A549 (cell line): ENCODE measurements at regions not wholly inside any gene's neighbourhood (a gene's known extent, or its start where the extent isn't known, plus 50 kb on each side); places are given as distances from the start of the nearest gene placed in this dataset.

Experiments
- ATAC-seq, 2 experiments: fragments of 200-7000 bp in 1 of 2; fragments of >200 bp in 1 of 2; cut with Nextera tagmentation in 1 of 2; cut with Tn5 transposase in 1 of 2; 3 replicates each; pipeline versions ENCODE4 v1.8.0 to v1.9.1; 2018 to 2020; ENCODE audit warnings: mild to moderate bottlenecking in 1 of 2, moderate library complexity in 1 of 2
- CTCF ChIA-PET: fragments of 300-600 bp; sonication (Branson Sonifier 250); formaldehyde crosslinking; extraction: SDS; loops from one replicate; lab custom pipeline; 2021; ENCODE audit warnings: antibody characterized with exemption, inconsistent platforms; lab: Yijun Ruan, JAX
- POLR2A ChIA-PET: fragments of 350-600 bp; formaldehyde crosslinking; extraction: SDS; loops from one replicate; lab custom pipeline; 2021; ENCODE audit warnings: antibody characterized with exemption, inconsistent platforms; lab: Yijun Ruan, JAX
- DNase-seq, 2 experiments: peaks; one replicate each; pipeline versions ENCODE4 v3.0.0 to v3.0.0-alpha.2; 2011 to 2016; ENCODE audit warnings: low read depth in 1 of 2, low spot score in 1 of 2
- FAIRE-seq: peaks from 2 replicates; lab custom pipeline; 2011; peaks lifted over from hg19 to GRCh38; lab: Jason Lieb, UNC
- H3K27ac ChIP-seq, 2 experiments: fragments of >200 bp; sonication (Bioruptor Twin); formaldehyde crosslinking; 3 replicates each; pipeline ENCODE4 v1.5.1; 2016 to 2017
- H3K4me1 ChIP-seq: fragments of >200 bp; sonication (Bioruptor Twin); formaldehyde crosslinking; 3 replicates; pipeline ENCODE4 v1.6.1; 2016
- H3K4me2 ChIP-seq: fragments of >200 bp; sonication (Bioruptor Twin); formaldehyde crosslinking; 3 replicates; pipeline ENCODE4 v1.6.1; 2016
- H3K4me3 ChIP-seq: fragments of >200 bp; sonication (Bioruptor Twin); formaldehyde crosslinking; 3 replicates; pipeline ENCODE4 v1.5.1; 2016
- H3K9me3 ChIP-seq: fragments of >200 bp; sonication (Bioruptor Twin); formaldehyde crosslinking; 3 replicates; pipeline ENCODE4 v1.6.1; 2016
- ATOH8 ChIP-seq: fragments of 250-450 bp; sonication (Bioruptor Pico); IDR thresholded peaks from 2 replicates; pipeline ENCODE4 v1.5.0; 2020; ENCODE audit warnings: low read depth, mild to moderate bottlenecking, moderate library complexity
- BCL3 ChIP-seq: fragments of >200 bp; sonication (Bioruptor Twin); formaldehyde crosslinking; IDR thresholded peaks from 3 replicates; pipeline ENCODE4 v1.6.1; 2016
- CEBPB ChIP-seq, 2 experiments: fragments of >200 bp in 1 of 2; sonication (Bioruptor Twin) in 1 of 2; formaldehyde crosslinking in 1 of 2; IDR thresholded peaks; 2 replicates each; pipeline ENCODE4 v1.6.1; 2012 to 2016
- CHD2 ChIP-seq: fragments of 150-350 bp; IDR thresholded peaks from 2 replicates; pipeline ENCODE4 v1.6.1; 2014; ENCODE audit warnings: low read length; ENCODE audit not compliant: partially characterized antibody
- EHMT2 ChIP-seq: fragments of 200-600 bp; sonication (generic); IDR thresholded peaks from 2 replicates; pipeline ENCODE4 v1.6.1; 2016; ENCODE audit warnings: antibody characterized with exemption, low read depth, mild to moderate bottlenecking, moderate library complexity
- FOSB ChIP-seq: fragments of 250-450 bp; sonication (Bioruptor Pico); IDR thresholded peaks from 2 replicates; pipeline ENCODE4 v1.5.0; 2020; ENCODE audit warnings: mild to moderate bottlenecking, moderate library complexity
- GATA3 ChIP-seq: IDR thresholded peaks from 2 replicates; pipeline ENCODE4 v1.6.1; 2012; ENCODE audit warnings: borderline replicate concordance
- HDAC2 ChIP-seq: fragments of 200-600 bp; sonication (generic); IDR thresholded peaks from 2 replicates; pipeline ENCODE4 v1.6.1; 2016
- HEYL ChIP-seq: fragments of 250-450 bp; sonication (Bioruptor Pico); IDR thresholded peaks from 2 replicates; pipeline ENCODE4 v1.8.0; 2021; ENCODE audit warnings: mild to moderate bottlenecking, moderate library complexity
- HMGXB4 ChIP-seq: fragments of 250-450 bp; sonication (Bioruptor Pico); IDR thresholded peaks from 2 replicates; pipeline ENCODE4 v1.5.0; 2021; ENCODE audit warnings: mild to moderate bottlenecking, moderate library complexity, borderline replicate concordance
- JUNB ChIP-seq: fragments of >200 bp; sonication (Bioruptor Twin); formaldehyde crosslinking; IDR thresholded peaks from 2 replicates; pipeline ENCODE4 v1.6.1; 2016
- MAFK ChIP-seq: fragments of 450-650 bp; IDR thresholded peaks from 2 replicates; pipeline ENCODE4 v1.6.1; 2014; ENCODE audit not compliant: partially characterized antibody
- POLR2A ChIP-seq: IDR thresholded peaks from 2 replicates; pipeline ENCODE4 v1.6.1; 2012; ENCODE audit warnings: mild to moderate bottlenecking, low read length
- RARB ChIP-seq: fragments of 250-450 bp; sonication (Bioruptor Pico); IDR thresholded peaks from 2 replicates; pipeline ENCODE4 v1.8.0; 2021; ENCODE audit warnings: mild to moderate bottlenecking, moderate library complexity
- REST ChIP-seq: fragments of 200-600 bp; sonication (generic); IDR thresholded peaks from 2 replicates; pipeline ENCODE4 v1.6.1; 2016; ENCODE audit warnings: antibody characterized with exemption, mild to moderate bottlenecking, moderate library complexity
- RNF2 ChIP-seq: fragments of 200-600 bp; sonication (generic); IDR thresholded peaks from 2 replicates; pipeline ENCODE4 v1.6.1; 2016; ENCODE audit warnings: low read depth, mild to moderate bottlenecking, antibody characterized with exemption, moderate library complexity, borderline replicate concordance
- SMC3 ChIP-seq: fragments of >200 bp; sonication (Bioruptor Twin); formaldehyde crosslinking; IDR thresholded peaks from 3 replicates; pipeline ENCODE4 v1.6.1; 2018; ENCODE audit warnings: inconsistent platforms
- TP53 ChIP-seq: fragments of 250-450 bp; sonication (Bioruptor Pico); IDR thresholded peaks from 2 replicates; pipeline ENCODE4 v1.5.0; 2021; ENCODE audit warnings: mild to moderate bottlenecking, moderate library complexity
- ZFP36 ChIP-seq: fragments of 450-650 bp; IDR thresholded peaks from 2 replicates; pipeline ENCODE4 v1.6.1; 2014; ENCODE audit warnings: borderline replicate concordance; ENCODE audit not compliant: partially characterized antibody
- WGBS: methylation state at CpG from one replicate; pipeline ENCODE4 v1.1.6; 2017; ENCODE audit errors: missing lambda C conversion rate; 5-methylcytosine and 5-hydroxymethylcytosine counted together

- TF ChIP-seq CEBPB (IDR thresholded peaks at IDR 0.05) (no peak), TP53 (CRISPR knock-in tag) (no peak), POLR2A (no peak), BCL3 (no peak), GATA3 (no peak), EHMT2 (no peak)
- ChIA-PET CTCF (interaction anchor here (0.6 kb wide), 1 partner anchor 155 kb away, joined by 3 read pairs; no protein-coding TSS in a partner anchor), POLR2A (no interaction called here)
- Histone ChIP-seq H3K4me1 (no peaks in the 10 kb centered on the region), H3K27ac (no peak overlapping the region), H3K4me3 (no peak overlapping the region), H3K9me3 (no peaks in the 10 kb centered on the region), H3K4me2 (no peak overlapping the region)
- no peak for ATAC-seq
- no peak for DNase-seq
- no peak for FAIRE-seq
- WGBS, result 21% methylated on average over 1 of the region's 1 CpG
Measured at GRCh38 chr5:20331826-20332225, 343.8 kb upstream of the CDH18 start.

GRCh38 chr5:20323323-20323722 is 335.3 kb upstream of the CDH18 start:
- POLR2A ChIA-PET, result no interaction called here
- CTCF ChIA-PET, result no interaction called here
- DNase-seq, result no peak

GRCh38 chr5:20307391-20307790 is 319.4 kb upstream of the CDH18 start:
- no peak for FAIRE-seq
- Histone ChIP-seq H3K9me3 (no peaks in the 10 kb centered on the region), H3K4me2 (no peak overlapping the region), H3K27ac (no peak overlapping the region), H3K4me3 (no peak overlapping the region), H3K4me1 (no peaks in the 10 kb centered on the region)
- DNase-seq, result no peak
- ChIA-PET POLR2A (no interaction called here), CTCF (no interaction called here)
- no peak for ATAC-seq
- TF ChIP-seq JUNB, result no peak
- TF ChIP-seq RNF2, result no peak
- no peak for TF ChIP-seq SMC3
- no peak for TF ChIP-seq HDAC2
- no peak for TF ChIP-seq HEYL
- TF ChIP-seq CHD2, result no peak
- TF ChIP-seq POLR2A, result no peak
- no peak for TF ChIP-seq ATOH8 (CRISPR knock-in tag)
- no peak for TF ChIP-seq FOSB (CRISPR knock-in tag)
- no peak for TF ChIP-seq REST
- TF ChIP-seq HMGXB4 (CRISPR knock-in tag), result no peak
- no peak for TF ChIP-seq MAFK

More at GRCh38 chr5:20323323-20323722, 335.3 kb upstream of the CDH18 start:
- FAIRE-seq, result no peak
- no peak for TF ChIP-seq REST
- TF ChIP-seq ZFP36, result no peak
- no peak for TF ChIP-seq RARB
- TF ChIP-seq POLR2A, result no peak
- TF ChIP-seq HDAC2, result no peak
- TF ChIP-seq, all 56 proteins: peak for 0
- no peak for ATAC-seq
- H3K4me2 ChIP-seq, result no peak overlapping the region
- H3K27ac ChIP-seq, result no peak overlapping the region
- no peak overlapping the region for H3K4me3 ChIP-seq
- H3K4me1 ChIP-seq, result no peaks in the 10 kb centered on the region
- no peaks in the 10 kb centered on the region for H3K9me3 ChIP-seq
